H7 (cell line): ENCODE measurements at regions not wholly inside any gene's neighbourhood (a gene's known extent, or its start where the extent isn't known, plus 50 kb on each side); places are given as distances from the start of the nearest gene placed in this dataset.
A peak's percentile ranks its signal among the peaks of the same experiment; 100 is the strongest.
"Not testable (repeated sequence)": the region's sequence is repeated elsewhere in the genome, so short reads cannot be mapped to it uniquely, and the experiment has no call there.

Experiments
- DNase-seq: peaks from one replicate; pipeline ENCODE4 v3.0.0; 2012
- H3K27me3 ChIP-seq: 2 replicates; pipeline ENCODE4 v1.6.0; 2011; ENCODE audit warnings: mild to moderate bottlenecking, low read length; ENCODE audit not compliant: control insufficient read depth, insufficient read depth
- H3K36me3 ChIP-seq: replicated peaks from 2 replicates; pipeline ENCODE4 v1.5.1; 2011; ENCODE audit warnings: low read length; ENCODE audit not compliant: control insufficient read depth, insufficient read depth
- H3K4me3 ChIP-seq: 2 replicates; pipeline ENCODE4 v1.5.1; 2011; ENCODE audit warnings: low read depth, mild to moderate bottlenecking, control low read depth, low read length, moderate library complexity; ENCODE audit not compliant: insufficient read depth

GRCh38 chr7:45255187-45255586 lies 97.6 kb downstream of the RAMP3 start:
- Histone ChIP-seq H3K27me3 (peaks cover 2% of the 10 kb centered on the region; the same call in 1 of the 2 replicates), H3K36me3 (no peaks in the 10 kb centered on the region), H3K4me3 (no peak overlapping the region)
- no peak for DNase-seq

- no peak for DNase-seq
- H3K4me3 ChIP-seq: no peak overlapping the region
- peaks cover 2% of the 10 kb centered on the region; the same call in 1 of the 2 replicates for H3K27me3 ChIP-seq
Measured at GRCh38 chr7:45256309-45256708, 98.7 kb downstream of the RAMP3 start.

GRCh38 chr7:45256775-45257174 lies 99.2 kb downstream of the RAMP3 start:
- H3K27me3 ChIP-seq: peaks cover 2% of the 10 kb centered on the region; the same call in 1 of the 2 replicates
- no peak overlapping the region for H3K4me3 ChIP-seq
- no peak for DNase-seq
- no peaks in the 10 kb centered on the region for H3K36me3 ChIP-seq

More at GRCh38 chr7:45256309-45256708, 98.7 kb downstream of the RAMP3 start:
- no peaks in the 10 kb centered on the region for H3K36me3 ChIP-seq

GRCh38 chr7:45257284-45257683 lies 99.7 kb downstream of the RAMP3 start:
- H3K36me3 ChIP-seq: no peaks in the 10 kb centered on the region
- DNase-seq: no peak
- H3K27me3 ChIP-seq: peaks cover 2% of the 10 kb centered on the region; the same call in 1 of the 2 replicates
- no peak overlapping the region for H3K4me3 ChIP-seq

- no peak for DNase-seq
- Histone ChIP-seq H3K4me3 (no peak overlapping the region), H3K36me3 (no peaks in the 10 kb centered on the region), H3K27me3 (peaks cover 2% of the 10 kb centered on the region; the same call in 1 of the 2 replicates)
Measured at GRCh38 chr7:45258533-45259226, 101.1 kb downstream of the RAMP3 start.

GRCh38 chr7:45259227-45259596 lies 101.6 kb downstream of the RAMP3 start:
- no peak overlapping the region for H3K4me3 ChIP-seq
- no peaks in the 10 kb centered on the region for H3K36me3 ChIP-seq
- DNase-seq: no peak
- H3K27me3 ChIP-seq: peaks cover 2% of the 10 kb centered on the region; the same call in 1 of the 2 replicates

GRCh38 chr7:45259966-45260646 lies 102.5 kb downstream of the RAMP3 start:
- Histone ChIP-seq H3K27me3 (peaks cover 2% of the 10 kb centered on the region; the same call in 1 of the 2 replicates), H3K36me3 (no peaks in the 10 kb centered on the region), H3K4me3 (no peak overlapping the region)
- peak; percentile 88 for DNase-seq

GRCh38 chr7:45267262-45267661 lies 109.7 kb downstream of the RAMP3 start:
- Histone ChIP-seq H3K36me3 (no peaks in the 10 kb centered on the region), H3K4me3 (no peak overlapping the region), H3K27me3 (no peaks in the 10 kb centered on the region; the same call in 1 of the 2 replicates)
- DNase-seq: no peak

GRCh38 chr7:45268013-45268412 lies 110.4 kb downstream of the RAMP3 start:
- Histone ChIP-seq H3K27me3 (no peaks in the 10 kb centered on the region; the same call in 1 of the 2 replicates), H3K36me3 (no peaks in the 10 kb centered on the region), H3K4me3 (no peak overlapping the region)
- DNase-seq: no peak

- Histone ChIP-seq H3K4me3 (no peak overlapping the region), H3K27me3 (no peaks in the 10 kb centered on the region; the same call in 1 of the 2 replicates), H3K36me3 (no peaks in the 10 kb centered on the region)
- no peak for DNase-seq
Measured at GRCh38 chr7:45269192-45269591, 111.6 kb downstream of the RAMP3 start.

- DNase-seq: no peak
- no peak overlapping the region for H3K4me3 ChIP-seq
- H3K36me3 ChIP-seq: no peaks in the 10 kb centered on the region
- no peaks in the 10 kb centered on the region for H3K27me3 ChIP-seq
Measured at GRCh38 chr7:45278763-45279398, 121.3 kb downstream of the RAMP3 start.

- not testable (repeated sequence) for DNase-seq, H3K4me3 ChIP-seq, H3K36me3 ChIP-seq, H3K27me3 ChIP-seq
Measured at GRCh38 chr7:45289611-45290010, 132.0 kb downstream of the RAMP3 start.

- H3K4me3 ChIP-seq: no peak overlapping the region
- no peaks in the 10 kb centered on the region for H3K27me3 ChIP-seq
- H3K36me3 ChIP-seq: no peaks in the 10 kb centered on the region
- DNase-seq: no peak
Measured at GRCh38 chr7:45290880-45291279, 133.3 kb downstream of the RAMP3 start.

GRCh38 chr7:45292481-45292880 lies 134.9 kb downstream of the RAMP3 start:
- no peak overlapping the region for H3K4me3 ChIP-seq
- no peaks in the 10 kb centered on the region for H3K27me3 ChIP-seq
- H3K36me3 ChIP-seq: no peaks in the 10 kb centered on the region
- DNase-seq: no peak
